ENCODE measurements at regions not wholly inside any gene's neighbourhood (a gene's known extent, or its start where the extent isn't known, plus 50 kb on each side); places are given as distances from the start of the nearest gene placed in this dataset.

DNA sequence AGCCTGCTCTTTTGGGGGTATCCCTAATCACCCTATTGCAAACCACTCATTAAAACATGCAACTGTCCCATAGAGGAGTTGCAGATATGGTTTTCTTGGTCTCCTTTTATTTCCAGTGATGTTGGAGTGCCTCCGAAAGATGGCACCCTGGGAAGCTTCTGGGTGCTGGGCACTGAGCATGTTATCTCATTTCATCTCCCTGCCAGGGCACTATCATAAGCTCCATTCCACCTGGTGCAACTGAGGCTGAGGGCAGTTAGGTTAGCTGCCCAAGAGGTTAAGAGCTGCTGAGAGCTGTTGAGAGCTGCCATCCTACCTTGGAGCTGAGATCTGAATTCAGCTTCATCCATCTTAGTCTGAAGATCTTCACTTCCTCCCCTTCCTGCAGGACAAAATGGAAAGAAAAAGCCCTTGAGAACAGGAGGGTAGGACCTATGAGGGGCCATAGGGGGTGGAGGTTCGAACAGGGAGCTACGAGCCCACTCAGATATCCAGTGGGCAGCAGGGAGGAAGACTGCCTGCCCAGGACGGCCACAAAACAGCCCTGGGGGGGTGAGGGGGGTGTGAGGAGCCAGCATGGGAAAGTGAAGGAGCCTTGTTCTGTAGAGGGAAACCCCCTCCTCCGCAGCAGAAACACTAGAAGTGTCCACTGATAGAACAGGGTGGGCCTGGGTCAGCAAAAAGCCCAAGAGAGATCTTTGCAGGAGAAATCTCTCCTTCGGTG lies 202.5 kb downstream of the ZFP36L2 start:
- no peak for DNase-seq

DNA sequence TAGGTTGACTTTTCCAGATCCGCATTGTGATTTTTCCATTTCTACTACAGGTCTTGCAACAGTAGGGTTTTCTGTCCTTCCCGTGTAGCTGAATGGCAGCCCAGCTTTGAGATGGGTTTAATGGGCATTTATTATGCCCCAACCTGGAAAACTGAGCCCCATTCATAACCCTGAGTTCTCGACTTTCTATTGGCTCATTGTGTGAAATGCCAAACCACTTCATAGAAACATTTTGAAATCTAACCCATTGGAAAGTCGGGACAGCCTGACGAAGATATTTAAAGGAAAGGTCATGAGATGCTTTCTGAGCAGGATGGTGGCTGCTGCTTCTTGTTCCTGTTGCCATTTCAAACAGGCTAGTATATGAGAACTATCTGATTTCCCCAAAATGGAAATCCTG lies 203.5 kb downstream of the ZFP36L2 start:
- DNase-seq (no peak), ATAC-seq (no peak)
- H3K36me3 Mint-ChIP-seq (ENCODE audit: insufficient read depth) = peaks cover 3% of the 10 kb centered on the region
- H3K4me3 Mint-ChIP-seq = no peak overlapping the region
- H3K9me3 Mint-ChIP-seq = peaks cover 7% of the 10 kb centered on the region
- no peaks in the 10 kb centered on the region for H3K27me3 Mint-ChIP-seq (ENCODE audit: low read depth)
- peaks cover 9% of the 10 kb centered on the region for H3K4me1 Mint-ChIP-seq (ENCODE audit: low read depth)

More for the DNA sequence above, 202.5 kb downstream of the ZFP36L2 start:
- Mint-ChIP-seq H3K4me1 (ENCODE audit: low read depth) (peaks cover 9% of the 10 kb centered on the region), H3K27me3 (ENCODE audit: low read depth) (no peaks in the 10 kb centered on the region), H3K9me3 (peaks cover 7% of the 10 kb centered on the region), H3K4me3 (no peak overlapping the region), H3K36me3 (ENCODE audit: insufficient read depth) (peaks cover 3% of the 10 kb centered on the region)
- no peak for ATAC-seq

- no peak for ATAC-seq
- Mint-ChIP-seq H3K9me3 (peaks cover 7% of the 10 kb centered on the region), H3K27me3 (ENCODE audit: low read depth) (no peaks in the 10 kb centered on the region), H3K4me1 (ENCODE audit: low read depth) (peaks cover 9% of the 10 kb centered on the region), H3K4me3 (no peak overlapping the region), H3K36me3 (ENCODE audit: insufficient read depth) (peaks cover 3% of the 10 kb centered on the region)
- DNase-seq = no peak
Measured at GRCh38 chr2:43021791-43022509, 204.5 kb downstream of the ZFP36L2 start.

DNA sequence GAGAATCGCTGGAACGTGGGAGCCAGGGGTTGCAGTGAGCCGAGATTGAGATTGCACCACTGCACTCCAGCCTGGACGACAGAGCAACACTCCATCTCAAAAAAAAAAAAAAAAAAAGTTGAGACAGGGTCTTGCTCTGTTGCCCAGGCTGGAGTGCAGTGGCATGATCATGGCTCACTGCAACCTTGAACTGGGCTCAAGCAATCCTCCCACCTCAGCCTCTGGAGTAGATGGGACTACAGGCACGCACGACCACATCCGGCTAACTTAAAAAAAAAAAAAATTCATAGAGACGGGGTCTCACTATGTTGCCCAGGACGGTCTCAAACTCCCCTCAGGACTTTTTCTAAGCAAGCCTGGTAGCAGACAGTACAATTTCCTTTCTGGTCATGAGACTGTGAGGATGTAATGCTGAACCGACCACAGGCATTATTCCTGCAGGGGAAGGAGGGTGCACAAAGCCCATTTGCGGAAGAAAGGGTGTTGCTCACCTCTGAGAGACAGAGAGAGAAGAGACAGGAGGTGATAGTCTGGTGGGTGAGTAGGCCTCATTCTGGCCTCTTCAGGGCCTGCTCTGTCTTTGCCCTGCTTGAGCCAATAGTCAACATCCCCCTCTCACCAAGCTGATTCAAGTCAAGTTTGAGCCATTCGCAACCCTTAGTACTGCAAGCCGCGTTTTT lies 205.3 kb downstream of the ZFP36L2 start:
- Mint-ChIP-seq H3K27me3 (ENCODE audit: low read depth) (no peaks in the 10 kb centered on the region), H3K4me1 (ENCODE audit: low read depth) (peaks cover 9% of the 10 kb centered on the region), H3K36me3 (ENCODE audit: insufficient read depth) (peaks cover 3% of the 10 kb centered on the region), H3K4me3 (no peak overlapping the region), H3K9me3 (peaks cover 7% of the 10 kb centered on the region)
- ATAC-seq (no peak), DNase-seq (no peak)

DNA sequence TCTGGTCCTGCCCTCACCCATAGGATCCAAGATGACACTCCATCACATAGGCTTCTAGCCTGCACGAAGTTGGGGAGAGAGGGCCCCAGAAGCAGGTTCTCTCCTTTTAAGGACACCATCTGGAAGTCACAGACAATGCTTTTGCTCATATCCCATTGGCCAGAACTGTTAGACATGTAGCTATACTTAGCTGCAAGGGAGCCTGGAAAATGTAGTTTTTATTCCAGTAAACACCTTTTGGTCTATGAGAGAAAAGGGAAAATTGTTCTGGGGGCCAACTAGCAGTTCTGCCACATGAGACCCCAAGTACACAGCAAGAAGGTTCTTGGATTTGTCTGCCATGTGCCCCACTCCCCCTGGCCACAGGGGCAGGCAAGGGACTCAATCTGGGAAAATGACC lies 206.1 kb downstream of the ZFP36L2 start:
- H3K4me1 Mint-ChIP-seq (ENCODE audit: low read depth) = peaks cover 9% of the 10 kb centered on the region
- H3K4me3 Mint-ChIP-seq = no peak overlapping the region
- DNase-seq (no peak), ATAC-seq (no peak)
- peaks cover 3% of the 10 kb centered on the region for H3K36me3 Mint-ChIP-seq (ENCODE audit: insufficient read depth)
- peaks cover 7% of the 10 kb centered on the region for H3K9me3 Mint-ChIP-seq
- H3K27me3 Mint-ChIP-seq (ENCODE audit: low read depth) = no peaks in the 10 kb centered on the region

DNA sequence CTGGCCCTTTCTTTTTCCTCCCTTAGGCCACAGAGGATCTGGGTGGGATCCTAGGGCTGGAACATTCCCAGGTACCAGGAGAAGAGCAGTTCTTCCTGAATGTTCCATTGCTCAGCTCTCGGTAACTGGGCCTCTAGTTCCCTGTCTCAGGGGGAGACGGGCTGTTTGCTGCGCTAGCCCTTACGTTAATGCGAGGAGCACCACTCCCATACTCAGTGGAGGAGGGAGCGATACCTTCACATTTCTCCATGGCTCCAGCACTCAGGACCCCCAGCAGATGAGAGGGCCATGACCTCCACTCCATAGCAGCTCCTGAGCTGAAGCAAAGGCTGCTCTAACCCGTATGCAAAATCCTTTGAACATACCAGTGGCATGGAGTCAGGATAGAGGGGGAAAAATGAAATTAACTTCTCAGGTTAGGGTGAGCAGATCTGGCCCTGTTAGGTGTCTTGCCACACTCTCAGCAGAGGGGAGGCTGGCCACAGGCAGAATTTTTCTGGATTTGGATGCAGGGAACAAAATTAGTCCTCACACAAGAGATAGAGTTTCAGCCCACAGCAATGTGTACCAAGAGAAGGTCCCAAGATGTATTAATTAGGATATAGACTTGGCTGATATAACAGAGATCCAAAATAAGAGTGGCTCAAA lies 206.7 kb downstream of the ZFP36L2 start:
- H3K27me3 Mint-ChIP-seq (ENCODE audit: low read depth) = peaks cover 3% of the 10 kb centered on the region
- peaks cover 7% of the 10 kb centered on the region for H3K9me3 Mint-ChIP-seq
- DNase-seq = no peak
- H3K4me1 Mint-ChIP-seq (ENCODE audit: low read depth) = peaks cover 4% of the 10 kb centered on the region
- no peak for ATAC-seq
- peaks cover 3% of the 10 kb centered on the region for H3K36me3 Mint-ChIP-seq (ENCODE audit: insufficient read depth)
- no peak overlapping the region for H3K4me3 Mint-ChIP-seq

GRCh38 chr2:43019025-43019367 lies 207.4 kb downstream of the ZFP36L2 start:
- H3K4me1 Mint-ChIP-seq (ENCODE audit: low read depth) = no peaks in the 10 kb centered on the region
- ATAC-seq (no peak), DNase-seq (no peak)
- H3K4me3 Mint-ChIP-seq = no peak overlapping the region
- H3K9me3 Mint-ChIP-seq = peaks cover 7% of the 10 kb centered on the region
- peaks cover 3% of the 10 kb centered on the region for H3K36me3 Mint-ChIP-seq (ENCODE audit: insufficient read depth)
- H3K27me3 Mint-ChIP-seq (ENCODE audit: low read depth) = peaks cover 3% of the 10 kb centered on the region

DNA sequence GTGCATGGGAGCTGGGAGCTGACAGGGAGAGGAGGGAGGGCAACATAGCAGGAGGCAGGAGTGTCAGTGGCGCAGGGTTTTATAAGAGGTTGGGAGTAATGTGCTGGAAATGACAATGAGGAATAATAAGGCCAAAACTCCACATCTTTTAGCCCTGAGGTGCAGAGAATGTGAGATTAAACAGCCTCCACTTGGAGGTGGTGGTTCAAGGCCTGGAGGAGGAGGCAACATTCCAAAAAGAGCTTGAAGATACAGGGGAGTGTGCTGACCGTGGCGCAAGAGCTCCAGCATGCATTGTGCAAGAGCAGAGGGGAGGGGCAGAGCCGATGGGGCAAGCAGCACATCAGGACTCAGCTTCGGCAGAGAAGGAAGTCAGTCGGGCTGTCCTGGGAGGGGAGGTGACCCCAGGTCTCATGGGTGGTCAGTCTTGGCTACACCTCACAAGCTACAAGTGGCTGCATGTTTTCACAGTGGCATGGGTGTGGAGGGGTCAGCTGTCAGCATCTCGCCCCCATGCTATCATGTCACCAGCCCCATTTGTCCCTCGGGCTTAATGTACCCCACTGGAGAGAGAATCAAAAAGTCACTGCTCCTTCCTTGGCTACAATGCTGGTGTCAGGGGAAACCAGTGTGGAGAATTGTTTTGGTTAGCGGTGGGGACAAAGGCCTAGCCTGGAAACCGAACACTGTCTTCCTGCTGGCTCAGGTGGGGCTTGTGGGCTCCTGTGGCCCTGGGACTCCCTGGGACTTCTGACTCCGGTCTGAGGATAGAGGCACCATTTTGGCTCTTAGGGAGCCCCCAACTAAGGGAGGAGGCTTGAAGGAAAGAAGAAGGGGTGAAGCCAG lies 208.0 kb downstream of the ZFP36L2 start:
- Mint-ChIP-seq H3K36me3 (ENCODE audit: insufficient read depth) (peaks cover 3% of the 10 kb centered on the region), H3K4me1 (ENCODE audit: low read depth) (no peaks in the 10 kb centered on the region), H3K27me3 (ENCODE audit: low read depth) (peaks cover 3% of the 10 kb centered on the region), H3K9me3 (peaks cover 7% of the 10 kb centered on the region), H3K4me3 (no peak overlapping the region)
- no peak for DNase-seq
- no peak for ATAC-seq

DNA sequence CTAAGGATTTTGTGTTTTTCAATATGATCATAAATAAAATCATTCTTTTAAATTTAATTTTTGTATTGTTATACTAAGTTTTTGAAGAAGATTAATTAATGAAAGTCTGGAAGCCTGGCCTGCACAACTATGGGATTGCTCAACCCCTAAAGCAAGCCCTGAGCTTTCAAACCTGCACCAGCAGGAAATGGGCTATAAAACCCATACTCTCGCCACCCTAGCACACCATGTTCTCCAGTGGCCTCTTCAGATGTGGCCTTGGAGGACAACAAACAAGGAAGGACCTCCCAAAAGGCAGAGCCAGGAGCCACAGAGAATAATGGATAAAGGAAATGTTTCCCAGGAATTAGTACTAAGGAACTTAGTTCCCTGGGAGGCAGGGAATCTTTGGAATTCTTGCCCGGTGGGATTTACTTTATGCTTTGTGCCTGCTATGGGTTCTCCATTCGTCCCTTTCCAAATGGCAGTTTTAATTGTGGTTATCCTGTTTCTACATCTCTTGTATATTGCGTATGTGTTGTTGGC lies 212.5 kb downstream of the ZFP36L2 start:
- no peaks in the 10 kb centered on the region for H3K9me3 Mint-ChIP-seq
- H3K27me3 Mint-ChIP-seq (ENCODE audit: low read depth) = peaks cover 3% of the 10 kb centered on the region
- H3K36me3 Mint-ChIP-seq (ENCODE audit: insufficient read depth) = no peaks in the 10 kb centered on the region
- ATAC-seq (no peak), DNase-seq (no peak)
- H3K4me3 Mint-ChIP-seq = no peak overlapping the region
- H3K4me1 Mint-ChIP-seq (ENCODE audit: low read depth) = no peaks in the 10 kb centered on the region

- Mint-ChIP-seq H3K36me3 (ENCODE audit: insufficient read depth) (no peaks in the 10 kb centered on the region), H3K9me3 (peaks cover 3% of the 10 kb centered on the region), H3K27me3 (ENCODE audit: low read depth) (peaks cover 3% of the 10 kb centered on the region), H3K4me1 (ENCODE audit: low read depth) (no peaks in the 10 kb centered on the region), H3K4me3 (no peak overlapping the region)
- ATAC-seq = no peak
- DNase-seq = no peak
Measured at GRCh38 chr2:43012966-43013365, 213.4 kb downstream of the ZFP36L2 start.

- no peaks in the 10 kb centered on the region for H3K4me1 Mint-ChIP-seq (ENCODE audit: low read depth)
- peaks cover 3% of the 10 kb centered on the region for H3K27me3 Mint-ChIP-seq (ENCODE audit: low read depth)
- DNase-seq (no peak), ATAC-seq (no peak)
- no peak overlapping the region for H3K4me3 Mint-ChIP-seq
- no peaks in the 10 kb centered on the region for H3K36me3 Mint-ChIP-seq (ENCODE audit: insufficient read depth)
- H3K9me3 Mint-ChIP-seq = peaks cover 7% of the 10 kb centered on the region
Measured at GRCh38 chr2:43011158-43011491, 215.3 kb downstream of the ZFP36L2 start.

DNA sequence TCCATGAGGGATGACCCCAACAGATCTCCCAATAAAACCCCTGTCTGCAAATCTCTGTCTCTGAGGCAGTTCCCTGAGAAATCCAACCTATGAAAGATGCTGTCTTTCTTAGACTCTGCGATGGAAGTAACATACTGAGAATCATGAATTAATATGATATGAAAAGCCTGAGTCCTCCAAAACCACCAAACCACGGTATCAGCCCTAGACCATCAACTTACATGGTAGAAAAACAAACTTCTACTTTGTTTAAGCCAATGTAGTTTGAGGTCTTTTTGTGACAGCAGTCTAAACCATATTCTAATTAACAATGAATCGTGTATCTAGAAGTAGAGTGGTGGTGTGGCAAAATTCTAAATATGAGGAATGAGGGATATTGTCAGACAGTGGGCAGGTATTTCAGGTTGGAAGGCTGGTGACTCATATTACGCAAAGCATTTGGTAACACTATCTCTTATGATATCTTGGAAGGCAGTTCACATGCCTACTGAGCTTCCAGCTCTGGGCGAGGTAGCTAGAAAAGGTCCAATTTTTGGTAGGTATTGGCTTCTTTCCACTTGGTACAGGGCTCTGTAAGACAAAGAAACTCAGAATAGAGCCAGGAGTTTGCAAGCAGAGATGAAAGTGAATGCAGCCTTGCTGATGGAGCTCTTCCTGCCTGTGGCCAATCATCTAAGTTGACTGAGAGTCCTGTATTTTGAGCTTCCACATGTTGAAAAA lies 215.8 kb downstream of the ZFP36L2 start:
- no peak overlapping the region for H3K4me3 Mint-ChIP-seq
- no peak for ATAC-seq

DNA sequence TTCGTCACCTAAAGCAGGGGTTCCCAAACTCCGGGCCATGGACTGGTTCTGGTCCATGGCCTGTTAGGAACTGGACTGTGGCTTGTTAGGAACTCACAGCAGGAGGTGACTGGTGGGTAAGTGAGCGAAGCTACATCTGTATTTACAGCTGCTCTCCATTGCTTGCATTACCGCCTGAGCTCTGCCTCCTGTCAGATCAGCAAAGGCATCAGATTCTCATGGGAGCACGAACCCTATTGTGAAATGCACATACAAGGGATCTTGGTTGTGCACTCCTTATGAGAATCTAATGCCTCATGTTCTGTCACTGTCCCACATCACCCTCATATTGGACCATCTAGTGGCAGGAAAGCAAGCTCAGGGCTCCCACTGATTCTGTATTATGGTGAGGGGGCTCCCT lies 217.0 kb downstream of the ZFP36L2 start:
- Mint-ChIP-seq H3K4me3 (no peak overlapping the region), H3K9me3 (peaks cover 7% of the 10 kb centered on the region), H3K36me3 (ENCODE audit: insufficient read depth) (no peaks in the 10 kb centered on the region), H3K4me1 (ENCODE audit: low read depth) (no peaks in the 10 kb centered on the region), H3K27me3 (ENCODE audit: low read depth) (no peaks in the 10 kb centered on the region)
- DNase-seq = no peak
- ATAC-seq = no peak

More for the DNA sequence above, 215.8 kb downstream of the ZFP36L2 start:
- Mint-ChIP-seq H3K27me3 (ENCODE audit: low read depth) (peaks cover 3% of the 10 kb centered on the region), H3K4me1 (ENCODE audit: low read depth) (no peaks in the 10 kb centered on the region), H3K9me3 (peaks cover 7% of the 10 kb centered on the region), H3K36me3 (ENCODE audit: insufficient read depth) (no peaks in the 10 kb centered on the region)
- DNase-seq = no peak
